ENCODE measurements at regions not wholly inside any gene's neighbourhood (a gene's known extent, or its start where the extent isn't known, plus 50 kb on each side); places are given as distances from the start of the nearest gene placed in this dataset.

DNA sequence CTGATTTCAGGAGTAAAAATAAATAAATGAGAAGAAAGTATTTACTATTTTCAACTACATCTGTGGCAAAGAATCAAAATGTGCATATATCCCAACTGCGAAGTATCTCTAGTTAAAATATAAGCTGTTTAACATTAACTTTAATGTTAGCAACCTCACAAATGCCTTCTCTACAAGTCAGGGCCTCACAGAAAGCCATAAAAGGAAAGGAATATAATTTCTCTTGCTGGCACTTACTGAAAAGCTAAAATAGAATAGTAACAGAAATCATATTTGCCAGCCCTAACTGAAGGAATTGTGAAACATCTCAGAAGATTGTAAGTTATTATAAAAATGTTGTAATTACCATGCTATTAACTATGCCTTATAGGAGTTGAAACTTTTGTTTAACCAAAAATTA is 65.1 kb upstream of the MBNL1 start:
- H3K36me3 ChIP-seq: no peaks in the 10 kb centered on the region
- DNase-seq (ENCODE audit: low spot score): no peak
- H3K4me3 ChIP-seq: no peak overlapping the region
- no peaks in the 10 kb centered on the region for H3K27me3 ChIP-seq (replicated peaks; ENCODE audit: insufficient read depth)
- no peaks in the 10 kb centered on the region for H3K9me3 ChIP-seq
- no peaks in the 10 kb centered on the region for H3K4me1 ChIP-seq (replicated peaks)
- intact Hi-C loops (cut with DNase I): no loop called here
- TF ChIP-seq POLR2AphosphoS5 (IDR thresholded peaks at IDR 0.05): no peak
- no peak for TF ChIP-seq POLR2A (IDR thresholded peaks at IDR 0.05)
- TF ChIP-seq, protein P1, sequence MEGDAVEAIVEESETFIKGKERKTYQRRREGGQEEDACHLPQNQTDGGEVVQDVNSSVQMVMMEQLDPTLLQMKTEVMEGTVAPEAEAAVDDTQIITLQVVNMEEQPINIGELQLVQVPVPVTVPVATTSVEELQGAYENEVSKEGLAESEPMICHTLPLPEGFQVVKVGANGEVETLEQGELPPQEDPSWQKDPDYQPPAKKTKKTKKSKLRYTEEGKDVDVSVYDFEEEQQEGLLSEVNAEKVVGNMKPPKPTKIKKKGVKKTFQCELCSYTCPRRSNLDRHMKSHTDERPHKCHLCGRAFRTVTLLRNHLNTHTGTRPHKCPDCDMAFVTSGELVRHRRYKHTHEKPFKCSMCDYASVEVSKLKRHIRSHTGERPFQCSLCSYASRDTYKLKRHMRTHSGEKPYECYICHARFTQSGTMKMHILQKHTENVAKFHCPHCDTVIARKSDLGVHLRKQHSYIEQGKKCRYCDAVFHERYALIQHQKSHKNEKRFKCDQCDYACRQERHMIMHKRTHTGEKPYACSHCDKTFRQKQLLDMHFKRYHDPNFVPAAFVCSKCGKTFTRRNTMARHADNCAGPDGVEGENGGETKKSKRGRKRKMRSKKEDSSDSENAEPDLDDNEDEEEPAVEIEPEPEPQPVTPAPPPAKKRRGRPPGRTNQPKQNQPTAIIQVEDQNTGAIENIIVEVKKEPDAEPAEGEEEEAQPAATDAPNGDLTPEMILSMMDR (IDR thresholded peaks at IDR 0.05): no peak
- 45% methylated on average over 1 of the region's 1 CpG for WGBS
- peak overlapping the region; percentile 26 to 53 for H3K27ac ChIP-seq

DNA sequence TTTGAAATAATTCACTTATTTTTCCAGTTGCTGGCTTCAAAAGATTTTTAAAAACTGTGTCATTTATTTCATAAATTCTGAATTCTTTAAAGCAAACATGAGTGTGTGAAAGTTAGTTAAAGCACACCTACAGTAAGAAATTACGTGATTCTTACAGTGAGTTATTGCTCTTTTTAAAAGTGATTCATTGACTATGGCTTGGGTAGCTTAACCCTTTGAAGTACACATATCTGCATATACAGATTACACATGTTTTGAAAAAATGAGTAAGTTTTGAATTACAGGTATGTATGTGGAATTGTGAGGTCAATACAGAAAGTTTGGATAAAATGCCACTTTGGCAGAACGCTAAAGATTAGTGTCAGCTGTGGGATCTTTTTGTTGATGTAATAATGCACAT is 64.5 kb upstream of the MBNL1 start:
- WGBS: 69% methylated on average over 2 of the region's 2 CpGs
- H3K4me1 ChIP-seq (replicated peaks): no peaks in the 10 kb centered on the region
- intact Hi-C loops (cut with DNase I): no loop called here
- no peaks in the 10 kb centered on the region for H3K9me3 ChIP-seq
- TF ChIP-seq POLR2AphosphoS5 (IDR thresholded peaks at IDR 0.05) (no peak), POLR2A (IDR thresholded peaks at IDR 0.05) (no peak)
- TF ChIP-seq, protein P1 (IDR thresholded peaks at IDR 0.05): no peak
- no peaks in the 10 kb centered on the region for H3K27me3 ChIP-seq (replicated peaks; ENCODE audit: insufficient read depth)
- DNase-seq (ENCODE audit: low spot score): no peak
- H3K27ac ChIP-seq: peak overlapping the region in 1 of 2 donors; percentile 53
- H3K36me3 ChIP-seq: no peaks in the 10 kb centered on the region
- H3K4me3 ChIP-seq: no peak overlapping the region

DNA sequence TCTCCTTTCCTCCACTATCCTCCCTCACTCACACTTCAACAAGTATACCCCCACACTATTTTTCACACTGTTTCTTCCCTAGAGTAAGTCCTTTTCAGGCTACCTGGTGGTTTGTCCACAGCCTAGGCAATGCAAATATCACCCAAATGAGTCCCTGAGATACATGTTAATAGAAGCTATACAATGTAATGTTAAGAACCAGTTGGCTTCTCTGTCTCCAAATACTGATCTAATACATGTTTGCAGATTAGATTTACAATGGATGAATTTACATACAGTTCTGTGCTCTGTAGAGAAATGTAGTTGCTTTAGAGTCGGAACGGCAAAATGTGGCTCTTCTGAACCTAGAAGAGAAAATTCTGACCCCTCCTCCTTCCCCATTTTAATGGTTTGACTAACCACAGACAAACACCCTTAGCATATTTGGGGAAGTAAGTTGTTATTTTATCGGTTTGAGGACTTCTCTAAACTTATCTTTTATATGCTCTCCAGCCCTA is 63.6 kb upstream of the MBNL1 start:
- Histone ChIP-seq H3K4me1 (replicated peaks) (no peaks in the 10 kb centered on the region), H3K4me3 (no peak overlapping the region), H3K36me3 (no peaks in the 10 kb centered on the region), H3K27me3 (replicated peaks; ENCODE audit: insufficient read depth) (no peaks in the 10 kb centered on the region), H3K9me3 (no peaks in the 10 kb centered on the region), H3K27ac (no peak overlapping the region)
- no peak for DNase-seq (ENCODE audit: low spot score)
- WGBS: 61% methylated on average over 3 of the region's 3 CpGs
- TF ChIP-seq, protein P1 (IDR thresholded peaks at IDR 0.05): no peak
- no peak for TF ChIP-seq POLR2AphosphoS5 (IDR thresholded peaks at IDR 0.05)
- no peak for TF ChIP-seq POLR2A (IDR thresholded peaks at IDR 0.05)
- intact Hi-C loops (cut with DNase I): no loop called here

DNA sequence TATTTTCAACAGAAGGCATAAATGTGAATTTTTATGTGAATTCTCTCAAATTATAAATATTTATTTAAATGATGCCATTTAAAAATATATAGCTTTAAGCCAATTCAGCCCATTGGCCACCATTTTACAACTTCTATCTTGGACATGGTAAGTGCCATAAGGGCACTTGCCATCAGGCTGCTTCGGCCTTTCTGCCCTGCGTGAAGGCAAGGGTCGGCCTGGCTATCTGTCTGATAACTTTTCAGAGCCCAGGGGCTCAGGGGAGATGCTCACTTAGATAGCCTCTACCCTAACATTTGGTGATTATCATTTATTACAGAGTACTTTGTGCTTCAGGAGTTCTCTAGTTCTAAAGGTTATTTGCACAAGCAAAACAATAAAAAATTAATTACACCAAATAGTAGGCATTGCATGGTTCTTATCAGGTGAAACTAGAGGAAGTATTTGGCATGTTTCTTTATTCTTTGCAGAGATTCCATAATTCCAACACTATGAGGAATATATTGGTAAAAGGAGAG is 62.4 kb upstream of the MBNL1 start:
- WGBS: 97% methylated on average over 3 of the region's 3 CpGs
- Histone ChIP-seq H3K36me3 (no peaks in the 10 kb centered on the region), H3K27me3 (replicated peaks; ENCODE audit: insufficient read depth) (no peaks in the 10 kb centered on the region), H3K4me3 (no peak overlapping the region), H3K9me3 (no peaks in the 10 kb centered on the region), H3K4me1 (replicated peaks) (no peaks in the 10 kb centered on the region), H3K27ac (no peak overlapping the region)
- intact Hi-C loops (cut with DNase I): no loop called here
- no peak for DNase-seq (ENCODE audit: low spot score)
- no peak for TF ChIP-seq POLR2AphosphoS5 (IDR thresholded peaks at IDR 0.05)
- TF ChIP-seq, protein P1 (IDR thresholded peaks at IDR 0.05): no peak
- TF ChIP-seq POLR2A (IDR thresholded peaks at IDR 0.05): no peak

DNA sequence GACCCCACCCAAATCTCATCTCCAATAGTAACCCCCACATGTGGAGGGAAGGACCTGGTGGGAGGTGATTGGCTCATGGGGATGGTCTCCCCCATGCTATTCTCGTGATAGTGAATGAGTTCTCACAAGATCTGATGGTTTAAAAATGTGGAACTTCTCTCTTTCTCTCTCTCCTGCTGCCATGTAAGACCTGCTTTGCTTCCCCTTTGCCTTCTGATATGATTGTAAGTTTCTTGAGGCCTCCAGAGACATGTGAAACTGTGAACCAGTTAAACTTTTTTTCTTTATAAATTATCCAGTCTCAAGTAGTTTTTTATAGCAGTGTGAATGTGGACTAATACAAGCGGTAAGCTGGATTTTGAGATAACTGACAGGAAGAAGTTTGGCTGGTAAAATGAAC is 60.3 kb upstream of the MBNL1 start:
- no peaks in the 10 kb centered on the region for H3K9me3 ChIP-seq
- 91% methylated on average over 2 of the region's 2 CpGs for WGBS
- H3K27ac ChIP-seq: no peak overlapping the region
- H3K27me3 ChIP-seq (replicated peaks; ENCODE audit: insufficient read depth): no peaks in the 10 kb centered on the region
- no peaks in the 10 kb centered on the region for H3K36me3 ChIP-seq
- intact Hi-C loops (cut with DNase I): no loop called here
- no peak for DNase-seq (ENCODE audit: low spot score)
- TF ChIP-seq, protein P1 (IDR thresholded peaks at IDR 0.05): no peak
- TF ChIP-seq POLR2AphosphoS5 (IDR thresholded peaks at IDR 0.05): no peak
- no peak for TF ChIP-seq POLR2A (IDR thresholded peaks at IDR 0.05)
- no peak overlapping the region for H3K4me3 ChIP-seq
- no peaks in the 10 kb centered on the region for H3K4me1 ChIP-seq (replicated peaks)

Measured in prostate gland (tissue), 2 donors.